ENCODE measurements at regions not wholly inside any gene's neighbourhood (a gene's known extent, or its start where the extent isn't known, plus 50 kb on each side); places are given as distances from the start of the nearest gene placed in this dataset.
A peak's percentile ranks its signal among the peaks of the same experiment; 100 is the strongest.

DNA sequence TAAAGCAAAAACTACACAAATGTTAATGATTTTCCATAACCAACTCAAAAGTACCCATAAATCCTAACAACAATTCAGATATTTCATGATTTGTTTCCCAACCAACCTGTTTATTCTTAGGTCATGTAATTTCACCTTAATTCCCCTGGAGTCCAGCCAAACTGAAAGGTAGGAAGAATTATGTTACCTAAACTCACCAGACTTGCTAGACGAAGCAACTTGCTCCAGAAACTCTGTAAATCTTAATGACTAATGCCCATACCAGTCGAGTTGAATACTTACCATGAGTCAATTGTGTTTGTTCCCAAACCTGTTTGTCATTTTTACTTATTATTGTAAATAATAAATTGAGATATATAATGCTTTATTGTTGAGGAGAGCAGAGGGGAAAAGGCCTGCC lies 1030.0 kb downstream of the TBL1XR1 start:
- ChIA-PET CTCF (no interaction called here), POLR2A (no interaction called here)
- DNase-seq (ENCODE audit: low read depth), result no peak
- TF ChIP-seq, protein P1, sequence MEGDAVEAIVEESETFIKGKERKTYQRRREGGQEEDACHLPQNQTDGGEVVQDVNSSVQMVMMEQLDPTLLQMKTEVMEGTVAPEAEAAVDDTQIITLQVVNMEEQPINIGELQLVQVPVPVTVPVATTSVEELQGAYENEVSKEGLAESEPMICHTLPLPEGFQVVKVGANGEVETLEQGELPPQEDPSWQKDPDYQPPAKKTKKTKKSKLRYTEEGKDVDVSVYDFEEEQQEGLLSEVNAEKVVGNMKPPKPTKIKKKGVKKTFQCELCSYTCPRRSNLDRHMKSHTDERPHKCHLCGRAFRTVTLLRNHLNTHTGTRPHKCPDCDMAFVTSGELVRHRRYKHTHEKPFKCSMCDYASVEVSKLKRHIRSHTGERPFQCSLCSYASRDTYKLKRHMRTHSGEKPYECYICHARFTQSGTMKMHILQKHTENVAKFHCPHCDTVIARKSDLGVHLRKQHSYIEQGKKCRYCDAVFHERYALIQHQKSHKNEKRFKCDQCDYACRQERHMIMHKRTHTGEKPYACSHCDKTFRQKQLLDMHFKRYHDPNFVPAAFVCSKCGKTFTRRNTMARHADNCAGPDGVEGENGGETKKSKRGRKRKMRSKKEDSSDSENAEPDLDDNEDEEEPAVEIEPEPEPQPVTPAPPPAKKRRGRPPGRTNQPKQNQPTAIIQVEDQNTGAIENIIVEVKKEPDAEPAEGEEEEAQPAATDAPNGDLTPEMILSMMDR (IDR thresholded peaks at IDR 0.05; ENCODE audit: insufficient read depth, low read depth, low read length), result no peak
- Histone ChIP-seq H3K36me3 (ENCODE audit: control insufficient read depth, insufficient read depth, low read length) (no peaks in the 10 kb centered on the region), H3K4me3 (ENCODE audit: low read depth, low read length) (no peak overlapping the region), H3K27me3 (ENCODE audit: control insufficient read depth, insufficient read depth, low read length) (no peaks in the 10 kb centered on the region)

DNA sequence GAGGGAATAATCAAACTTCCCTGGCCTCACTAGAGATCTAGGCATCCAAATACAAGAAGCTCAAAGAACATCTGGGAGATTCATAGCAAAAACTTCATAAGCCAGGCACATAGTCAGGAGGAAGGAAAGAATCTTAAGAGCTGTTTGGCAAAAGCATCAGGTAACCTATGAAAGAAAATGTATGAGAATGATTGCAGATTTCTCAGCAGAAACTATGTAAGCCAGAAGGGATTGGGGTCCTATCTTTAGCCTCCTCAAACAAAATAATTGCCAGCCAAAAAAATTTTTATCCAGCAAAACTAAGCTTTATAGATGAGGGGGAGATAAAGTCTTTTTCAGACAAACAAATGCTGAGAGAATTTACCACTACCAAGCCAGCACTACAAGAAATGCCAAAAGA lies 1036.3 kb downstream of the TBL1XR1 start:
- H3K4me3 ChIP-seq (ENCODE audit: low read depth, low read length), result no peak overlapping the region
- ChIA-PET POLR2A (no interaction called here), CTCF (no interaction called here)
- no peak for DNase-seq (ENCODE audit: low read depth)
- TF ChIP-seq, protein P1 (IDR thresholded peaks at IDR 0.05; ENCODE audit: insufficient read depth, low read depth, low read length), result no peak
- H3K36me3 ChIP-seq (ENCODE audit: control insufficient read depth, insufficient read depth, low read length), result no peaks in the 10 kb centered on the region
- H3K27me3 ChIP-seq (ENCODE audit: control insufficient read depth, insufficient read depth, low read length), result no peaks in the 10 kb centered on the region

GRCh38 chr3:176159796-176160195 lies 1037.5 kb downstream of the TBL1XR1 start:
- POLR2A ChIA-PET, result no interaction called here
- H3K4me3 ChIP-seq (ENCODE audit: low read depth, low read length), result no peak overlapping the region

DNA sequence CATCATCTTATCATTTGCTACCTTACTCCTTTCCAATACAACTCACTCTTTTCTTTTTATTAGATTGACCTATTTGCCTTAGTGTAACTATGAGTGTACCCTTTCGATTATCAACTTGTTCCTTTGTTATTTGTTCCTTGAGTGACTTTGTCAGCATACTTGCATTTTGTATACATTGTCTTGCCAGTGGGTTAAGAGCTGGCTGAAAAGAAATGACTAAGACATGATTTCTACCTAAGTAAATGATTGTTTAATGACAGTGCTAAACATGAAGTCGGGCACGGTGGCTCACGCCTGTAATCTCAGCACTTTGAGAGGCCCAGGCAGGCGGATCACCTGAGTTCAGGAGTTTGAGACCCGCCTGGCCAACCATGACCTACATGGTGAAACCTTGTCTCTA lies 1042.3 kb downstream of the TBL1XR1 start:
- TF ChIP-seq, protein P1 (IDR thresholded peaks at IDR 0.05; ENCODE audit: insufficient read depth, low read depth, low read length), result no peak
- POLR2A ChIA-PET, result no interaction called here
- Histone ChIP-seq H3K27me3 (ENCODE audit: control insufficient read depth, insufficient read depth, low read length) (no peaks in the 10 kb centered on the region), H3K36me3 (ENCODE audit: control insufficient read depth, insufficient read depth, low read length) (no peaks in the 10 kb centered on the region), H3K4me3 (ENCODE audit: low read depth, low read length) (no peak overlapping the region)
- DNase-seq (ENCODE audit: low read depth), result no peak
- CTCF ChIA-PET, result no interaction called here

More at GRCh38 chr3:176159796-176160195, 1037.5 kb downstream of the TBL1XR1 start:
- TF ChIP-seq, protein P1 (IDR thresholded peaks at IDR 0.05; ENCODE audit: insufficient read depth, low read depth, low read length), result no peak
- Histone ChIP-seq H3K27me3 (ENCODE audit: control insufficient read depth, insufficient read depth, low read length) (no peaks in the 10 kb centered on the region), H3K36me3 (ENCODE audit: control insufficient read depth, insufficient read depth, low read length) (no peaks in the 10 kb centered on the region)
- peak; percentile 4 for DNase-seq (ENCODE audit: low read depth)
- CTCF ChIA-PET, result interaction anchor here (1.1 kb wide), 1 partner anchor 98 kb away, joined by 3 read pairs; no protein-coding TSS in a partner anchor

DNA sequence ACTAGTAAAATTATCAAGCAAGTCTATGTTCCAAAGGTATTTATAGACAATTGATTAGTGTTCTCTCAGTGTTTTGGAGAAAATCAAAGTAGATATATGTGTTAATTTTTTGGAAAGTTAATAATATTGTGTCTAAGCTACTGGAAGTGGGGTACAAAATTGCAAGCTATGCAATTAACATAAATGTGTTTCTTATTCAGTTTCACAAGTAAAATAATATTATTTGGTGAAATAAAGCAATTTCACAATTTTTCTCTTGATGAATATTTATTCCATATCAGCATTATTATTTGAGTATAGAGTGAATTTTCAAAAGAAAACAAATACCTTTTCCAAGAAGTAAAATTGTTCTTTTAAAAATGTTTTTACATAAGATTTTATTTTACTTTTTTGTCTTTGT lies 1047.7 kb downstream of the TBL1XR1 start:
- no peaks in the 10 kb centered on the region for H3K27me3 ChIP-seq (ENCODE audit: control insufficient read depth, insufficient read depth, low read length)
- no peaks in the 10 kb centered on the region for H3K36me3 ChIP-seq (ENCODE audit: control insufficient read depth, insufficient read depth, low read length)
- DNase-seq (ENCODE audit: low read depth), result no peak
- TF ChIP-seq, protein P1 (IDR thresholded peaks at IDR 0.05; ENCODE audit: insufficient read depth, low read depth, low read length), result no peak
- H3K4me3 ChIP-seq (ENCODE audit: low read depth, low read length), result no peak overlapping the region
- ChIA-PET POLR2A (no interaction called here), CTCF (no interaction called here)
